Esophagus squamous epithelium (tissue), 5 donors: ENCODE measurements at regions not wholly inside any gene's neighbourhood (a gene's known extent, or its start where the extent isn't known, plus 50 kb on each side); places are given as distances from the start of the nearest gene placed in this dataset.
"Not testable (repeated sequence)": the region's sequence is repeated elsewhere in the genome, so short reads cannot be mapped to it uniquely, and the experiment has no call there.

ENCODE experiments used
- DNase-seq: peaks from one replicate; lab custom pipeline; 2025; lab: John Stamatoyannopoulos, UW
- H3K27ac ChIP-seq, 4 donors: fragments of 200-600 bp; sonication (generic); one replicate each; pipeline ENCODE4 v1.5.1; 2016 to 2019; ENCODE audit warnings: mild to moderate bottlenecking in 1 of 4
- H3K27me3 ChIP-seq, 4 donors: fragments of 200-600 bp; sonication (generic); 1 replicate in 3 of 4; 2 replicates in 1 of 4; pipeline versions ENCODE4 v1.5.1 to v1.6.0; 2017 to 2021; ENCODE audit warnings: antibody characterized with exemption in 1 of 4
- H3K36me3 ChIP-seq, 3 donors: fragments of 200-600 bp; sonication (generic); one replicate each; pipeline ENCODE4 v1.5.1; 2016 to 2019
- H3K4me1 ChIP-seq, 3 donors: fragments of 200-600 bp; sonication (generic); one replicate each; pipeline ENCODE4 v1.5.1; 2017 to 2019
- H3K4me3 ChIP-seq, 4 donors: fragments of 200-600 bp; sonication (generic); 1 replicate in 3 of 4; 2 replicates in 1 of 4; pipeline ENCODE4 v1.5.1; 2016 to 2019; ENCODE audit warnings: mild to moderate bottlenecking in 2 of 4, moderate library complexity in 1 of 4
- H3K9me3 ChIP-seq, 3 donors: fragments of 200-600 bp; sonication (generic); one replicate each; pipeline ENCODE4 v1.5.1; 2016 to 2019
- CTCF ChIP-seq, 6 experiments: fragments of 450-650 bp in 4 of 6; fragments of 200-600 bp in 2 of 6; sonication (generic) in 2 of 6; IDR thresholded peaks; one replicate each; pipeline ENCODE4 v1.5.1; 2016 to 2019; ENCODE audit warnings: antibody characterized with exemption in 6 of 6, mild to moderate bottlenecking in 4 of 6, moderate library complexity in 4 of 6
- POLR2A ChIP-seq, 4 donors: fragments of 450-650 bp; IDR thresholded peaks; one replicate each; pipeline ENCODE4 v1.6.1; 2017; ENCODE audit warnings: antibody characterized with exemption in 4 of 4, mild to moderate bottlenecking in 4 of 4, moderate library complexity in 3 of 4
- WGBS, 2 donors: methylation state at CpG; one replicate each; pipeline ENCODE4 v1.1.5; 2018; 5-methylcytosine and 5-hydroxymethylcytosine counted together
- intact Hi-C: fragments of 100-400 bp; cut with DNase I; formaldehyde crosslinking; loops from one replicate; pipeline ENCODE4 v1.15.0; 2022
- donor health status: DM: yes; HTN: yes; CAD: no.

- Histone ChIP-seq H3K4me3 (no peak overlapping the region), H3K27me3 (no peaks in the 10 kb centered on the region), H3K9me3 (no peaks in the 10 kb centered on the region), H3K27ac (no peak overlapping the region), H3K4me1 (no peaks in the 10 kb centered on the region), H3K36me3 (no peaks in the 10 kb centered on the region)
- intact Hi-C loops, result no loop called here
- WGBS, 2 donors, result 81 to 88% methylated on average over 5 of the region's 5 CpGs
- no peak for TF ChIP-seq POLR2A (IDR thresholded peaks at IDR 0.05)
- TF ChIP-seq CTCF (IDR thresholded peaks at IDR 0.05), result no peak
- DNase-seq, result no peak
Observed at GRCh38 chr4:160406263-160406825, 1303.5 kb downstream of the RAPGEF2 start.

- intact Hi-C loops, result no loop called here
- H3K36me3 ChIP-seq, result no peaks in the 10 kb centered on the region
- H3K4me1 ChIP-seq, result no peaks in the 10 kb centered on the region
- no peak overlapping the region for H3K4me3 ChIP-seq
- H3K9me3 ChIP-seq, result no peaks in the 10 kb centered on the region
- H3K27me3 ChIP-seq, result no peaks in the 10 kb centered on the region
- TF ChIP-seq POLR2A (IDR thresholded peaks at IDR 0.05) (no peak), CTCF (IDR thresholded peaks at IDR 0.05) (no peak)
- WGBS, 2 donors, result 79 to 83% methylated on average over 5 of the region's 5 CpGs
- no peak for DNase-seq
- no peak overlapping the region for H3K27ac ChIP-seq
Observed at GRCh38 chr4:160414496-160414895, 1311.6 kb downstream of the RAPGEF2 start.

GRCh38 chr4:160423879-160424451 is 1321.1 kb downstream of the RAPGEF2 start:
- no peak overlapping the region for H3K4me3 ChIP-seq
- no peaks in the 10 kb centered on the region for H3K36me3 ChIP-seq
- TF ChIP-seq CTCF (IDR thresholded peaks at IDR 0.05) (no peak), POLR2A (IDR thresholded peaks at IDR 0.05) (no peak)
- peaks cover 0 to 4% (median 0%) of the 10 kb centered on the region in 3 donors for H3K9me3 ChIP-seq
- H3K4me1 ChIP-seq, result no peaks in the 10 kb centered on the region
- intact Hi-C loops, result no loop called here
- no peak for DNase-seq
- H3K27ac ChIP-seq, result no peak overlapping the region
- H3K27me3 ChIP-seq, result no peaks in the 10 kb centered on the region
- WGBS, 2 donors, result 37 to 46% methylated on average over 6 of the region's 6 CpGs

GRCh38 chr4:160426233-160426632 is 1323.4 kb downstream of the RAPGEF2 start:
- no peak for DNase-seq
- intact Hi-C loops, result no loop called here
- no peaks in the 10 kb centered on the region for H3K27me3 ChIP-seq
- no peak overlapping the region for H3K4me3 ChIP-seq
- H3K4me1 ChIP-seq, result no peaks in the 10 kb centered on the region
- TF ChIP-seq POLR2A (IDR thresholded peaks at IDR 0.05), result no peak
- TF ChIP-seq CTCF (IDR thresholded peaks at IDR 0.05), result no peak
- WGBS, 2 donors, result 87 to 89% methylated on average over 2 of the region's 2 CpGs
- no peak overlapping the region for H3K27ac ChIP-seq
- peaks cover 0 to 11% (median 0%) of the 10 kb centered on the region in 3 donors for H3K9me3 ChIP-seq
- H3K36me3 ChIP-seq, result no peaks in the 10 kb centered on the region

- TF ChIP-seq CTCF (IDR thresholded peaks at IDR 0.05) (no peak), POLR2A (IDR thresholded peaks at IDR 0.05) (no peak)
- WGBS, 2 donors, result 55 to 56% methylated on average over 3 of the region's 3 CpGs
- Histone ChIP-seq H3K27ac (no peak overlapping the region), H3K9me3 (no peaks in the 10 kb centered on the region), H3K36me3 (no peaks in the 10 kb centered on the region), H3K27me3 (no peaks in the 10 kb centered on the region), H3K4me3 (no peak overlapping the region), H3K4me1 (no peaks in the 10 kb centered on the region)
- intact Hi-C loops, result no loop called here
- no peak for DNase-seq
Observed at GRCh38 chr4:160450876-160451275, 1348.0 kb downstream of the RAPGEF2 start.

- intact Hi-C loops, H3K4me1 ChIP-seq: not testable (repeated sequence)
Observed at GRCh38 chr4:160481696-160482690, 1379.1 kb downstream of the RAPGEF2 start.

More at GRCh38 chr4:160481696-160482690, 1379.1 kb downstream of the RAPGEF2 start:
- not testable (repeated sequence) for H3K27me3 ChIP-seq, DNase-seq, H3K36me3 ChIP-seq, H3K4me3 ChIP-seq, H3K27ac ChIP-seq
- H3K9me3 ChIP-seq, result peaks cover 0 to 14% (median 3%) of the 10 kb centered on the region in 3 donors
- 66 to 81% methylated on average over 4 of the region's 39 CpGs for WGBS, 2 donors
